PC-3 (cell line): ENCODE measurements at regions not wholly inside any gene's neighbourhood (a gene's known extent, or its start where the extent isn't known, plus 50 kb on each side); places are given as distances from the start of the nearest gene placed in this dataset.
"Not testable (repeated sequence)": the region's sequence is repeated elsewhere in the genome, so short reads cannot be mapped to it uniquely, and the experiment has no call there.

Experiments
- ATAC-seq: fragments of 200-7000 bp; cut with Tn5 transposase; 2 replicates; pipeline ENCODE4 v1.9.1; 2020; ENCODE audit warnings: mild to moderate bottlenecking, moderate library complexity
- BruUV-seq: library from RNA; stranded (reverse); fragments of 400-500 nt; replicated peaks from 2 replicates; lab custom pipeline; 2021; lab: Mats Ljungman, UMichigan
- CTCF ChIA-PET: fragments of 300-600 bp; sonication (Branson Sonifier 250); formaldehyde crosslinking; loops from one replicate; lab custom pipeline; 2022; ENCODE audit warnings: antibody characterized with exemption; lab: Charles Lee
- POLR2A ChIA-PET: fragments of 300-600 bp; sonication (Branson Sonifier 250); formaldehyde crosslinking; loops from one replicate; lab custom pipeline; 2022; ENCODE audit warnings: antibody characterized with exemption; ENCODE audit not compliant: unreplicated experiment; lab: Charles Lee
- DNase-seq: peaks from one replicate; pipeline ENCODE4 v3.0.0-alpha.2; 2015
- H2AFZ ChIP-seq: fragments of 300-600 bp; sonication (generic); 2 replicates; pipeline ENCODE4 v1.6.0; 2016; ENCODE audit warnings: antibody characterized with exemption, low read length
- H3F3A ChIP-seq: fragments of 300-600 bp; sonication (generic); one replicate; pipeline ENCODE4 v1.6.0; 2017; ENCODE audit warnings: antibody characterized with exemption, low read length, control low read depth, mild to moderate bottlenecking; ENCODE audit not compliant: unreplicated experiment
- H3K27ac ChIP-seq: fragments of 300-600 bp; sonication (generic); 2 replicates; pipeline ENCODE4 v1.5.1; 2016; ENCODE audit warnings: mild to moderate bottlenecking, low read length
- H3K27me3 ChIP-seq: fragments of 300-600 bp; sonication (generic); 2 replicates; pipeline ENCODE4 v1.6.1; 2016; ENCODE audit warnings: low read length, mixed read lengths
- H3K36me3 ChIP-seq: fragments of 300-600 bp; sonication (generic); 2 replicates; pipeline ENCODE4 v1.6.1; 2016; ENCODE audit warnings: low read depth, mixed run types, low read length, mixed read lengths
- H3K4me1 ChIP-seq: fragments of 300-600 bp; sonication (generic); 2 replicates; pipeline ENCODE4 v1.5.1; 2016; ENCODE audit warnings: low read length; ENCODE audit not compliant: insufficient read depth
- H3K4me2 ChIP-seq: fragments of 300-600 bp; sonication (generic); 2 replicates; pipeline ENCODE4 v1.6.0; 2016; ENCODE audit warnings: low read length
- H3K4me3 ChIP-seq: fragments of 300-600 bp; sonication (generic); 2 replicates; pipeline ENCODE4 v1.5.1; 2016; ENCODE audit warnings: mild to moderate bottlenecking, low read length, mixed read lengths
- H3K79me2 ChIP-seq: fragments of 300-600 bp; sonication (generic); 2 replicates; pipeline ENCODE4 v1.6.1; 2017; ENCODE audit warnings: low read length, mixed read lengths
- H3K9ac ChIP-seq: fragments of 300-600 bp; sonication (generic); 2 replicates; pipeline ENCODE4 v1.6.0; 2016; ENCODE audit warnings: mild to moderate bottlenecking, low read length
- H3K9me2 ChIP-seq: fragments of 300-600 bp; sonication (generic); replicated peaks from 2 replicates; pipeline ENCODE4 v1.6.1; 2016; ENCODE audit warnings: mixed run types, low read length, mixed read lengths
- H3K9me3 ChIP-seq: fragments of 300-600 bp; sonication (generic); 2 replicates; pipeline ENCODE4 v1.6.1; 2016; ENCODE audit warnings: low read length, mixed read lengths
- H4K20me1 ChIP-seq: fragments of 300-600 bp; sonication (generic); 2 replicates; pipeline ENCODE4 v1.6.1; 2016; ENCODE audit warnings: low read length, mixed read lengths
- intact Hi-C: fragments of 100-400 bp; cut with micrococcal nuclease; formaldehyde crosslinking; loops from 2 replicates; pipeline ENCODE4 v1.9.0; 2023
- TF ChIP-seq, protein P1 (sequence below): fragments of 300-600 bp; sonication (generic); conservative IDR thresholded peaks from 2 replicates; pipeline ENCODE4 v1.5.1; 2017; ENCODE audit warnings: antibody characterized with exemption, low read depth, mild to moderate bottlenecking, low read length

DNA sequence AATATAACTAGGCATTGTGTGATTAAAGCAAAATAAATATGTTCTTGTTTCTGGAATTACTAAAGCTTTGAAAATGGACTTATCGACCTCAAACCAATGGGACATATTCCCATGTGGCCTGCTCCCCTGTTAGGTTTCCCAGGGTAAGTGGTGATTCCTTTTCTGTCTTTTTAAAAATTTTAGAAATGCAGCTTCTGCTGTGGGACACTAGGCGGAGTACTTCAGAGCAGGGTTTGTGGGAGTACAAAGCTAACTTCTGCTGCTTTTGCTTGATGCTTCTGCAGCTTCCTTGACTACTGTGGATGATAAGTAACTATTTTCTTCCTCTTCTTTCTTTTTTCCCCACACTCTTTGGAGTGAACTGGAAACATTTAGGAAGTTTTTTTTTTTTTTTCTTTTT is 2632.4 kb upstream of the DEFB115 start:
- BruUV-seq, H3K9me3 ChIP-seq, H2AFZ ChIP-seq, CTCF ChIA-PET, H3K4me2 ChIP-seq, POLR2A ChIA-PET, H3F3A ChIP-seq, H3K36me3 ChIP-seq, H3K9me2 ChIP-seq, H3K79me2 ChIP-seq, H4K20me1 ChIP-seq, H3K4me3 ChIP-seq, H3K4me1 ChIP-seq, H3K27me3 ChIP-seq, intact Hi-C loops, H3K9ac ChIP-seq, ATAC-seq, H3K27ac ChIP-seq: not testable (repeated sequence)
- peak; percentile 7 for DNase-seq
- TF ChIP-seq, protein P1, sequence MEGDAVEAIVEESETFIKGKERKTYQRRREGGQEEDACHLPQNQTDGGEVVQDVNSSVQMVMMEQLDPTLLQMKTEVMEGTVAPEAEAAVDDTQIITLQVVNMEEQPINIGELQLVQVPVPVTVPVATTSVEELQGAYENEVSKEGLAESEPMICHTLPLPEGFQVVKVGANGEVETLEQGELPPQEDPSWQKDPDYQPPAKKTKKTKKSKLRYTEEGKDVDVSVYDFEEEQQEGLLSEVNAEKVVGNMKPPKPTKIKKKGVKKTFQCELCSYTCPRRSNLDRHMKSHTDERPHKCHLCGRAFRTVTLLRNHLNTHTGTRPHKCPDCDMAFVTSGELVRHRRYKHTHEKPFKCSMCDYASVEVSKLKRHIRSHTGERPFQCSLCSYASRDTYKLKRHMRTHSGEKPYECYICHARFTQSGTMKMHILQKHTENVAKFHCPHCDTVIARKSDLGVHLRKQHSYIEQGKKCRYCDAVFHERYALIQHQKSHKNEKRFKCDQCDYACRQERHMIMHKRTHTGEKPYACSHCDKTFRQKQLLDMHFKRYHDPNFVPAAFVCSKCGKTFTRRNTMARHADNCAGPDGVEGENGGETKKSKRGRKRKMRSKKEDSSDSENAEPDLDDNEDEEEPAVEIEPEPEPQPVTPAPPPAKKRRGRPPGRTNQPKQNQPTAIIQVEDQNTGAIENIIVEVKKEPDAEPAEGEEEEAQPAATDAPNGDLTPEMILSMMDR, result peak; percentile 37; the same call in 1 of the 2 replicates

DNA sequence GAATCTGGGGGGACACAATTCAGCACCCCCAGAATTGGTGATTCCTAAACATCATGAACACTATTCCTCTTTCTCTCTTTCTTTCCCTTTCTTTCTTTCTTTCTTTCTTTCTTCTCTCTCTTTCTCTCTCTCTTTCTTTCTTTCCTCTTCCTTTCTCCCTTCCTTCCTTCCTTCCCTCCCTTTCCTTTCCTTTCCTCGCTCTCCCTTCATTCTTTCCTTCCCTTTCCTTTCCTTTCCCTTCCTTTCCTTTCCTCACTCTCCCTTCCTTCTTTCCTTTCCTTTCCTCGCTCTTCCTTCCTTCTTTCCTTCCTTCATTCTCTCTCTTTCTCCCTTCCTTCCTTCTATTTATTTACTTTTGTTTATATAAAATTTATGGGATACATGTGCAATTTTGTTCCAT is 2616.6 kb upstream of the DEFB115 start:
- ATAC-seq, H3K9me3 ChIP-seq, H3K4me1 ChIP-seq, CTCF ChIA-PET, intact Hi-C loops, H2AFZ ChIP-seq, H3K27ac ChIP-seq, H3K4me2 ChIP-seq, H3K27me3 ChIP-seq, H4K20me1 ChIP-seq, H3F3A ChIP-seq, H3K79me2 ChIP-seq, BruUV-seq, H3K9ac ChIP-seq, DNase-seq, POLR2A ChIA-PET, H3K36me3 ChIP-seq, H3K9me2 ChIP-seq, H3K4me3 ChIP-seq: not testable (repeated sequence)
